ENCODE measurements at regions not wholly inside any gene's neighbourhood (a gene's known extent, or its start where the extent isn't known, plus 50 kb on each side); places are given as distances from the start of the nearest gene placed in this dataset.

DNA sequence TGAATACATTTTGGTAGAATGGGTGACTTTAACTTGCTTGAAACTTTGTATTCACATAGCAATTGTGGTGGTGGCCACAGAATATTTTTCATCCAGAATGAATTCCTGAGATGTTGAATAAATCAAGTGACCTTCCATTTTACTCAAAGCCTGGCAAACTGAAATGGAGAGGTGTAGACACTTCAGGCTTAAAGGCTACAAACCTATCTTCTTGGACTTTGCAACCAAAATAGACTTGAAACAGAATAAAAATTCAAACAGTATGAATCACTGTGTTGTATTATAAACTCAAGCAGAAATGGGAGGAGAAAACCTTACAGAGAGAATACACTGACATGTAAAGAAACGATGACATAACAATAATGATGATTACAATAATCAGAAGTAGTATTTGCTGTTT lies 371.6 kb downstream of the BCKDHB start:
- TF ChIP-seq, protein P1, sequence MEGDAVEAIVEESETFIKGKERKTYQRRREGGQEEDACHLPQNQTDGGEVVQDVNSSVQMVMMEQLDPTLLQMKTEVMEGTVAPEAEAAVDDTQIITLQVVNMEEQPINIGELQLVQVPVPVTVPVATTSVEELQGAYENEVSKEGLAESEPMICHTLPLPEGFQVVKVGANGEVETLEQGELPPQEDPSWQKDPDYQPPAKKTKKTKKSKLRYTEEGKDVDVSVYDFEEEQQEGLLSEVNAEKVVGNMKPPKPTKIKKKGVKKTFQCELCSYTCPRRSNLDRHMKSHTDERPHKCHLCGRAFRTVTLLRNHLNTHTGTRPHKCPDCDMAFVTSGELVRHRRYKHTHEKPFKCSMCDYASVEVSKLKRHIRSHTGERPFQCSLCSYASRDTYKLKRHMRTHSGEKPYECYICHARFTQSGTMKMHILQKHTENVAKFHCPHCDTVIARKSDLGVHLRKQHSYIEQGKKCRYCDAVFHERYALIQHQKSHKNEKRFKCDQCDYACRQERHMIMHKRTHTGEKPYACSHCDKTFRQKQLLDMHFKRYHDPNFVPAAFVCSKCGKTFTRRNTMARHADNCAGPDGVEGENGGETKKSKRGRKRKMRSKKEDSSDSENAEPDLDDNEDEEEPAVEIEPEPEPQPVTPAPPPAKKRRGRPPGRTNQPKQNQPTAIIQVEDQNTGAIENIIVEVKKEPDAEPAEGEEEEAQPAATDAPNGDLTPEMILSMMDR (IDR thresholded peaks at IDR 0.05) = no peak
- TF ChIP-seq POLR2A (IDR thresholded peaks at IDR 0.05) = no peak
- intact Hi-C loops (cut with DNase I; ENCODE audit: low total_unique reads) = no loop called here

DNA sequence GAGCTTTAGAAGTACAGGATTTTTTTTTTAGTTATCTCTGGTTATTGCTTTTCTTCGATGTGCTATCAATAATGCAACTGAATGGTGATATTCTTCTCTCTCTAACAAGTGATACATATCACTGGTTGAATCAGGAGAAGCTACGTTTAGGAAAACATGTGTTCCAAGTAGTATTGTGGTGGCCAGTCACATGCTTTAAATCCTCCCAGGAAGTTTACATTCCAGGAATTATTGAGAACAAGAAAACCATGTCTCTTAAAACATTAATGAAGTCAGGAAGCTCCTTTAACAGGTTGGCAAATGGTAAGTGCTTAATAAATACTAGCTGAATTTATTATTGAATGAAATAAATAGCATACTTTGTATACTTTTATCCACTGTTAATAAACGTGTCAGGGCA lies 371.1 kb downstream of the BCKDHB start:
- Histone ChIP-seq H3K4me1 (no peaks in the 10 kb centered on the region), H3K27ac (no peak overlapping the region), H3K36me3 (ENCODE audit: low read depth, missing control alignments) (no peaks in the 10 kb centered on the region), H3K27me3 (no peaks in the 10 kb centered on the region), H3K9me3 (no peaks in the 10 kb centered on the region), H3K4me3 (no peak overlapping the region)
- intact Hi-C loops (cut with DNase I; ENCODE audit: low total_unique reads) = no loop called here
- DNase-seq = no peak
- 50% methylated on average over 3 of the region's 3 CpGs for WGBS, 2 donors
- TF ChIP-seq, protein P1 (IDR thresholded peaks at IDR 0.05) = no peak
- no peak for TF ChIP-seq POLR2A (IDR thresholded peaks at IDR 0.05)

More for the DNA sequence above, 371.6 kb downstream of the BCKDHB start:
- no peaks in the 10 kb centered on the region for H3K27me3 ChIP-seq
- no peak for DNase-seq
- no peak overlapping the region for H3K27ac ChIP-seq
- H3K4me3 ChIP-seq = no peak overlapping the region
- H3K36me3 ChIP-seq (ENCODE audit: low read depth, missing control alignments) = no peaks in the 10 kb centered on the region
- WGBS, 2 donors = 72 to 85% methylated on average over 1 of the region's 1 CpG
- no peaks in the 10 kb centered on the region for H3K4me1 ChIP-seq
- H3K9me3 ChIP-seq = no peaks in the 10 kb centered on the region

DNA sequence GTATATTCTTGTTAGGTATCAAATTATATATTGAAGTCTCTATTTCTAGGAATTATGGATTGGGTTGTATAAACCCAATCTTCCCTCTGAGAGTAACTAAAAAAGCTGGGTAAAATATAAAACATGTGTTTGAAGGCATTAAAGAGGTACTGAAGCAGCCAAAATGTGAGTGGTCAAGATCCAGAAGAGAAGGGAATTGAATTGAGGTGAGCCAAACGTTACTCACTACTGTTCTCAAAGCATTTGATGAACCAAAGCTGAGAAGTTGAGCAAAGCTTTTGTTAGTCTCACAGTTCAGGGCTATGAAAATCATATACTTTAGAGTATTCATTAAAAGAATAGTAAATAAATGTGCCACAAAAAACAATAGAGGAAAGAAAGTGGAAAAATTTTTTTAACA lies 365.8 kb downstream of the BCKDHB start:
- Histone ChIP-seq H3K9me3 (no peaks in the 10 kb centered on the region), H3K27ac (no peak overlapping the region), H3K36me3 (ENCODE audit: low read depth, missing control alignments) (no peaks in the 10 kb centered on the region), H3K4me1 (no peaks in the 10 kb centered on the region), H3K27me3 (no peaks in the 10 kb centered on the region), H3K4me3 (no peak overlapping the region)
- 70 to 76% methylated on average over 1 of the region's 1 CpG for WGBS, 2 donors
- no peak for DNase-seq
- TF ChIP-seq POLR2A (IDR thresholded peaks at IDR 0.05) = no peak
- TF ChIP-seq, protein P1 (IDR thresholded peaks at IDR 0.05) = no peak
- intact Hi-C loops (cut with DNase I; ENCODE audit: low total_unique reads) = no loop called here

GRCh38 chr6:80469977-80470376 lies 363.5 kb downstream of the BCKDHB start:
- H3K36me3 ChIP-seq (ENCODE audit: low read depth, missing control alignments) = no peaks in the 10 kb centered on the region
- H3K4me3 ChIP-seq = no peak overlapping the region
- no peak overlapping the region for H3K27ac ChIP-seq
- DNase-seq = no peak
- no peaks in the 10 kb centered on the region for H3K27me3 ChIP-seq
- no peaks in the 10 kb centered on the region for H3K4me1 ChIP-seq
- 81 to 85% methylated on average over 2 of the region's 2 CpGs for WGBS, 2 donors
- intact Hi-C loops (cut with DNase I; ENCODE audit: low total_unique reads) = no loop called here
- H3K9me3 ChIP-seq = no peaks in the 10 kb centered on the region
- TF ChIP-seq, protein P1 (IDR thresholded peaks at IDR 0.05) = no peak
- no peak for TF ChIP-seq POLR2A (IDR thresholded peaks at IDR 0.05)

DNA sequence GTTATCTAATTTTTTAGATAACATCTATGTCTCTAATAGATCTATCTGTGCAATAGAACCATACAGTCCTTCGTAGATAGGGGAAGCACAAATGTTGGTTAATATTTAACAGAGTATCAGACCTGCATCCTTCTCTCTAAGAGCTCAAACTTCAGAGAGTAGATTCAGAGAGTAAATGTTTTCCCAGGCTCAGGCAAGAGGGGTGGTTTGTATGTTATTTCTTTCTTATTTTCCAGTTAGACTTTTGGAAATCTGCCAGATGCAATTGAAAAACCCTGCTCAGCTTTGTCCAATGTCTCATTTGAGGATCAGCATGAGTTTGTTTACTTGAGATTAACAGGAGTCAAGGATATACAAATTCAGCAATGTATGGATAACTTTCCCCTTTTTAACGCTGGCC lies 361.9 kb downstream of the BCKDHB start:
- H3K27me3 ChIP-seq = no peaks in the 10 kb centered on the region
- H3K36me3 ChIP-seq (ENCODE audit: low read depth, missing control alignments) = no peaks in the 10 kb centered on the region
- no peaks in the 10 kb centered on the region for H3K9me3 ChIP-seq
- H3K4me3 ChIP-seq = no peak overlapping the region
- H3K4me1 ChIP-seq = no peaks in the 10 kb centered on the region
- DNase-seq = no peak
- intact Hi-C loops (cut with DNase I; ENCODE audit: low total_unique reads) = no loop called here
- TF ChIP-seq POLR2A (IDR thresholded peaks at IDR 0.05) = no peak
- TF ChIP-seq, protein P1 (IDR thresholded peaks at IDR 0.05) = no peak
- H3K27ac ChIP-seq = no peak overlapping the region
- WGBS, 2 donors = 64 to 68% methylated on average over 2 of the region's 2 CpGs

Data from testis (tissue), 2 donors.